HG03039 (cell line): ENCODE measurements at regions not wholly inside any gene's neighbourhood (a gene's known extent, or its start where the extent isn't known, plus 50 kb on each side); places are given as distances from the start of the nearest gene placed in this dataset.
"Not testable (repeated sequence)": the region's sequence is repeated elsewhere in the genome, so short reads cannot be mapped to it uniquely, and the experiment has no call there.

ENCODE experiments used
- ATAC-seq: cut with Tn5 transposase; IDR thresholded peaks from one replicate; pipeline ENCODE4 v1.9.1; 2021; ENCODE audit warnings: mild to moderate bottlenecking, moderate library complexity; ENCODE audit not compliant: unreplicated experiment

DNA sequence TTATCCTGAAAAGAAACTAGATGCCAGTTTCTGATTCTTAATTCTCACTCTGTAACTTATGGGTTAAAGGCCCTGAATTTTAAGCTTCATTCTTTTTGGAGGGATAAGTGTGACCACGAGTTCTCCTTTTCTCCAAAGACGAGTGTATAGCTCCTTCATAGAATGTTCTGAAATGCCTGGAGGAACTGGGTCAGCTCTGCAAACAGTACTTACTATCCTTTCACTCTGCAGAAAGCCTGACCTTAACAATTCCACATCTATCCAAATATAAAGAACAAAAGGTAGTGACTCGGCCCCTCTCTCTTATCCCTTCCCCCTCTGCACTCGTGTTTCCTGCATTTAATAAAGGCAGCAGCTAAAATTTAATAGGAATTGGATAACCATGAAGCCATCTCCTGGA, 150.5 kb downstream of the LYPLAL1 start:
- no peak for ATAC-seq

DNA sequence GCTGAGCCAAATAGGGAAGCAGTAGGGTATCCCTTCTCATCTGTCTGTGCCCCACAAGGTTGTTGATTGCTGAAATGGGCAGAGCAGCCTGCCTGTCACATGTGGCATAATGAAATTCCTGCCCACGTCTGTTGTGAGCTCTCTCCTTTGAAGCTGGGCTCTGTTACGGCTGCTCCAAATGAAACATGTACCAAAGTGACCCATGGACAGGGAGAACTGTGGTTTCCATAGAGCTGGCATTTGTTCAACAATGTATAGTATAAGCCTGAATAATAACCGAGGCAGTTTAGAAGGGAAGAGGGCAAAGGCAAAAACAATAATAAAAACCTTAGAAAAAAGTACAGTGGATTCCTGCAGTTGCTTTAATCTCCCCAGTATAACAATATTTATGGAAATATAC, 149.7 kb downstream of the LYPLAL1 start:
- ATAC-seq: no peak

DNA sequence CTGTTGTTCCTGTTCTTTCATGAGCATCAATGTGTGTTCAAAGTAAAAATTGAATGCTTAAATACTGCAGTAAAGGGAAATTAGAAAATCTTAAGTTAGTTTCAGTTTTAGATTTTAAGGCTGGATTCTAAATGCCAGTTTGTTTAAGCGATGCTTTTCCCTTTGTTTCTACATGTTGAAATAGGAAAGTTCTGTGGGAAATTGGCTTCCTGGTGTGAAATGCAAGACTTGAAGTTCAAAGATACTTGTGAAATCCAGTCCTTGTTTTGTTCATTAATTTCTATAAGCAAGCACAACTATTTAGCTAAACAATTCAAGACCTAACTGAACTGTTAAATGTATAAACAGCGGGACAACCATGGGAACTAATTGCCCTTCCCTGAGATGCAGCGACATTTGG, 149.1 kb downstream of the LYPLAL1 start:
- ATAC-seq: no peak

DNA sequence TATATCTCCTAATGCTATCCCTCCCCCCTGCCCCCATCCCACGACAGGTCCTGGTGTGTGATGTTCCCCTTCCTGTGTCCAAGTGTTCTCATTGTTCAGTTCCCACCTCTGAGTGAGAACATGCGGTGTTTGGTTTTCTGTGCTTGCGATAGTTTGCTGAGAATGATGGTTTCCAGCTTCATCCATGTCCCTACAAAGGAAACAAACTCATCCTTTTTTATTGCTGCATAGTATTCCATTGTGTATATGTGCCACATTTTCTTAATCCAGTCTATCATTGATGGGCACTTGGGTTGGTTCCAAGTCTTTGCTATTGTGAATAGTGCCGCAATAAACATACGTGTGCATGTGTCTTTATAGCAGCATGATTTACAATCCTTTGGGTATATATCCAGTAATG, 146.9 kb downstream of the LYPLAL1 start:
- not testable (repeated sequence) for ATAC-seq

DNA sequence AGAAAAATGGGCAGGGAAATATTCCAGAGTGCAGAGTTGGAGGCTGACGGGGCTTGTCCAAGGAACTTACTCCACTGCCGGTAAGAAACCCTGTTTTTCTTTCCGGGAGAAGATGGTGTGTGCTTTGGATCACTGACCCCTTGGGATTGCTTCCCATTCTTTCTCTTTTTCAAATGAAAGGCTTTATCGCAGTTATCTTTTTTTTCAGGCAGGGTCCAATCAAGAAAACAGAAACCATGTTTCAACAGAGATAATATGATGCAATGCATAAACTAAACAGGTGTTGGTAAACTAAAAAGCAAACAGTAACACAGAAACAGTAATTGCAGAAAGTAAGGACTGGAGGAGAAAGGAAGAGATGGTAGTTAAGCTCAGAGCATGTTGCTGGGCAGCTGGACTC, 145.1 kb downstream of the LYPLAL1 start:
- ATAC-seq: no peak

DNA sequence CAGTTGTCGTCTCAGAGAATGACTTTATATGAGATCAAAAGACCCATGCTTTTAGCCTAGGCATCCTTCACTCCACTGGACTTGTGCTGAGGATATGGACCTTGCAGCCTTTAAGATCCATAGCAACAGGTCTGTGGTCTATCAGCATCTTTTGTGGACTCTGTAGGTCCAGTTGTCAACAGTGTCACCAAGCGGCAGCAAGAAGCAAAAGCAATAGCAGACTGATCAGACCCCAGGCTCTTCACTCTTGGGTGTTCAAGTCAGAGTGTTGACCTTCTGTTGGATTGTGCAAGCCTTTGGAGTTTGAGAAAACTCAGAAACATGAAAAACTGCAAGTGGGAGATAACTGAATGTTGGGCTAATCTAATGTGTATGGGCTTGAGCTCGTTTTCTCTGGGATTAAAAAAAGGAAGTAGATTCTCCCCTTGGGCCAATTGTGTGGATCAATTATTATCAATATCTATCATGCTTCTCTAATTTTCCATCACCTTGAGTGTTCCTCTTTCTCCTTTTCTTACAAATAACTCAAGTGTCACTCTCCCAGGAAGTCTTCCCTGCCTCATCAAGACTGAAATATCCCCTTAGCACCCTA, 144.2 kb downstream of the LYPLAL1 start:
- no peak for ATAC-seq

DNA sequence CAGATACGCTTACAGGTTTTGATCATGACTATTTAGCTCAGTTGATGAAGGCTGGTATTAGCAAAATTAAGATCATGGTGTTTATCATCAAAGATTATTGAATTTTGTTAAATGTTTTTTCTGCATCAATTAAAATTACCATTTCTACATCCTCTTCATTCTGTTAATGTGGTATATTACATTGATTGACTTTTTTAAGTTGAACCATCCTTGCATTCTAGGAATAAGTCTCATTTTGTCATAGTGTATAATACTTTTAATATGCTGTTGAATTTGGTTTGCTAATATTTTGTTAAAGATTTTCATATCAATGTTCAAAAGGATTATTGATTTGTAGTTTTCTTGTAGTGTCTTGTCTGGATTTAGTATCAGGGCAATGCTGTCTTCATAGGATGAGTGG, 142.4 kb downstream of the LYPLAL1 start:
- no peak for ATAC-seq

DNA sequence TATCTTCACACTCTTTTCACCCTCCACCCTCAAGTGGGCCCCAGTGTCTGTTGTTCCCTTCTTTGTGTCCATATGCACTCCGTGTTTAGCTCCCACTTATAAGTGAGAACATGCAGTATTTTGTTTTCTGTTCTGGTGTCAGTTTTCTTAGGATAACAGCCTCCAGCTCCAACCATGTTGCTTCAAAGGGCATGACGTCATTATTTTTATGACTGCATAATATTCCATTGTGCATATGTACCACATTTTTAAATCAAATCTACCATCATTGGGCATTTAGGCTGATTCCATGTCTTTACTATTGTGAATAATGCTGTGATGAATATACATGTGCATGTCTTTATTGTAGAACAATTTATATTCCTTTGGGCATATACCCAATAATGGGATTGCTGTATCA, 140.3 kb downstream of the LYPLAL1 start:
- ATAC-seq: no peak

DNA sequence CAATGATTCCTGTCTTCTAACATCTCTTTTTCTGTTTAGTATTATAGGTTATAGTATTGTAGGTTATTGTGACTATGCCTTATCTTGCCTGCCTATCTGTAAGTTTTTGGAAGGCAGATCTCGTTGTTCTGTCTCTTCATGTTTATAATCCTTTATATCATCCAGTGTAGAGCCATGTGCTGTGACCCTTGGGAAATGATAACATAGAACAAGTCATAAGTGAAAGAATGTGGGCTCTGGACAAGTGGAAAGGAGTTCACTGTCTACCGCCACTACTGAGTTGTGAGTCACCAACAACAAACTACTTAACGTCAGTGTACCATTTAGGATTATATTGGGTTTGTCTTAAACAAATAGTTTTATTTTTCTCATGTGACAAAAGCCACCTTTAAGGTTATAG, 139.3 kb downstream of the LYPLAL1 start:
- ATAC-seq: no peak

DNA sequence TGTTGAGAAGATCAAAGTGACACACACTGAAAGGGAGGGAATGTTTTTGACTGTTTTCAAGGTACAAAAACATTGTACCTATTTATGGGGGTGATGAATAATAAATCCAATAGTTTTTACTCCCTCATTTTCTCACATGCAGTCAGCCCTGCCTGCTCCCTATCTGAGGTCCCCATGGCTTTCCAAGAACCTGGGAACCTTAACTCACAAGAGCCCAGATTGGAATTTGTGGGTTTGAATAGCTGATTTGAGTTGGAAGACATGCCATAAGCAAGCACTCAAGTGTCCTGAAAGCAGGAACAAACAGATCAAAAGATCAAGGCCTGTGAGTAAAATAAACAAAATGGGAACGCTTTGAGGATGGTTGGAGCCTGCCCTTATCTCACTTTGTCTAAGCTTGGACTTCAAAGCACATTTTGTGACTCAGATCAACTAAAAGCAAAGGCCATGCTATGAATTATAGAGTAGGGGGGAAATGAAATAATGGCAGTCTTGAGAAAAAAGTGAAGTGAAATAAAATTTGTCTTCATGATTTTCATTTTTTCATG, 136.6 kb downstream of the LYPLAL1 start:
- ATAC-seq: no peak

DNA sequence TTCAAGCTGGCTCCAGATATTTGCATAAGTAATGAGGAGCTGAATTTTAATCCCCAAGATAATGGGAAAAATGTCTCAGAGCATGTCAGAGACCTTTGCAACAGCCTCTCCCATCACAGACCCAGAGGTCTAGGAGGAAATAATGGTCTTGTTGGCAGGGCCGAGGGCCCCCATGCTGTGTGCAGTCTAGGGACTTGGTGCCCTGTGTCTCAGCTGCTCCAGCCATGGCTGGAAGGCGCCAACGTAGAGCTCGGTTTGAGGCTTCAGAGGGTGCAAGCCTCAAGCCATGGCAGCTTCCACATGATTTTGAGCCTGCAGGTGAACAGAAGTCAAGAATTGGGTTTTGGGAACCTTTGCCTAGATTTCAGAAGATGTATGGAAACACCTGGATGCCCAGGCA, 134.7 kb downstream of the LYPLAL1 start:
- no peak for ATAC-seq

DNA sequence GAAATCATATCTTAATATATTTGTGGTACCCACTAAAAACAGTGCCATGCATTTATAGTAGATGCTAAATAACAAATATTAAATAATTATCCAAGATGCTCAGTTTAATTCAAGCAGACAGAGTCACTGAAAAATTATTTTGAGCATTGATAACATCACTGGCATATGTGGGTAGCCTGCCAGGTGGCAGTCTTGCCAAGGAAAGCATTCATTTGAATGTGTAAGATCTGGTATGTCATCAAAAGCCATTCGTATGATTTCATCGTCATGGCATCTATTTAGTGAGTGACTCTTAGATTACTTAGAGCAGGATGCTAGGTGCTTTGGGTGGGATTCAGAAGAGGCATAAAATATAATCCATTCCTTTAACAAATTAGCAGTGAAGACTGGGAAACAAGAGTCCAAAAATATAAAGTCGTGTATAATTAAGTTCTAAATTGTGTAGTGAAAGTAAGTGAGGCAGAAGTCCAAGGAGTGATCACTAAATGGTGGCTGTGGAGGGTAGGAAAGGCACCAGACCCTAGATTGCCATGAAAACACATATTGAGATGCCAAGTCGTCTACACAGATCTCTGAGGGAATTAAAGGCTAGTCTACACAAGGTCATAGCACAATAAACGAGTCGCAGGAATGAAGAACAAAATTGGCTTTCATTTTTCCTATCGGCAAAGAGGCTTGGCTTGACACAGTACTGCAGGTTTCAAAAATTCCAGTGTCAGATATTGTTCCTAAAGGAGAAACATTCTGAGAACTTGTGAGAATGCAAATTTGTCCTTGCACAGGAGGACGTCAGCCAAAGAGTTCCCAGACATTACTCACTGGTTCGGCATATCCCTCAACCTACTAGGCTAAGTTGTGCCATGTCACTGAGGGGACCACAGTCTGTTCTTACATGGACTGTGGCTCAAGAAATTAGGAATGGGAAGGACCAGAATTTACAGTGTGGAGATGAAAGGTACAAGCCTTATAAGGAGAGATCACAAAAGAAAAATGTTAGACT, 130.8 kb downstream of the LYPLAL1 start:
- ATAC-seq: no peak

DNA sequence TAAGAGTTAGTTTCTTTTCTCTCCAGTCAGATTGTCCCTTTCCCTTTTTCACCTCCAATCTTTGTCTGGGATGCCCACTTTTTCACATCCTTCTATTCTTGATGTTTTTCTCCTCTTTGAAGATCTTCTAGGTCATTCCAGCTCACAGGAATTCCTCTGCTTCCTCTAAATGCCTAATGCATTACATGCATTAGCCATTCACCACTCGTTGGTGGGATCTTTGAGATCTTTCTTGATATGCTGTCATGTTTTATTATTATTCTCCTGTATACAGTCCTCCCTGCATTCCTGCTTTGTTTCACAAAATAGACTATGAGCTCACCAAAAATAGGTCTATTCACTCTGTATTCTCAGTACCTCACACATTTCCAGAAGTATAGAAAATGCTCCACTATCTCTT, 129.0 kb downstream of the LYPLAL1 start:
- no peak for ATAC-seq

DNA sequence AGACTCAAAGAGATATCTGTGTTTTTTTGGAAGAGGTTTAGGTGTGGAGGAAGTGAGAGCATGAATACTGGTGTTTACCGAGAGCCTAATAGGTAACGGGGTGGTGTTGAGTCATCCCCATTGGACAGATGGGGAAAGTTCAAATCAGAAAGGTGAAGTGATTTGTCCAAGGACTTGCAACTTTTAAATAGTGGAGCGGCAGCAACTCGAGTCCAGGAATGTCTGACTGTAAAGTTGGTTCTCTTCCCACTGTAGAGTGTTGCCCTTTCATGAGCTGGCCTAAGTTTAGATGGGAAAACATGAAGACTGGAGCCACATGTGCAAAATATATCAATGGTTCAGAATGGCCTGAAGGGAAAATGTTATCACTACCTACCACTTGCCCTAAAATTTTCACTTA, 125.7 kb downstream of the LYPLAL1 start:
- ATAC-seq: no peak

DNA sequence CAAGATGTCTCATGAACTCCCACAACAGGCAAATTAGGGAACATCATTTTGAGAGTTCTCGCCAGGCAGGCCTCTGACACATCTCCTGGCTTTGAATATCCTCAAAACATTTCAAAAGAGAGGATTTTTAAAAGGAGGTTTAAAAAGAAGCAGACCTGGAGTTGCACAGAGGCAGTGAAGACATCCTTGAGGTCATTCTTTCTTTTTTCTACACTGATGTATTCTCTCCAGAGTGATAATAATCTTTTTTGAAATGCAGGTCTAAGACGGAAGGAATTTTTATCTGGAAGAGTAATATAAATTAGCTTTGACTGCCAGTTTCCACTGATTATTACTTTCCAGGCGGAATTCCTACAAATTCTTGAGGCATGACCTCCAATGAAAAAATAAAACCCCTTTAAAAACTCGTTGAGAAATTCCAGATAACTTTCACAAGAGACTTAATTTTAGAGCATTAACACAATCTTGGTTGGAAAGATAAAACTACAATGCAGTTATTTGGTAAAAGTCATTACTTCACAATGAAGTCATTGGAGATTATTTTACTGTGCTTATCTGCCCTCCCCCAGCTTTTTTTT, 125.0 kb downstream of the LYPLAL1 start:
- no peak for ATAC-seq

DNA sequence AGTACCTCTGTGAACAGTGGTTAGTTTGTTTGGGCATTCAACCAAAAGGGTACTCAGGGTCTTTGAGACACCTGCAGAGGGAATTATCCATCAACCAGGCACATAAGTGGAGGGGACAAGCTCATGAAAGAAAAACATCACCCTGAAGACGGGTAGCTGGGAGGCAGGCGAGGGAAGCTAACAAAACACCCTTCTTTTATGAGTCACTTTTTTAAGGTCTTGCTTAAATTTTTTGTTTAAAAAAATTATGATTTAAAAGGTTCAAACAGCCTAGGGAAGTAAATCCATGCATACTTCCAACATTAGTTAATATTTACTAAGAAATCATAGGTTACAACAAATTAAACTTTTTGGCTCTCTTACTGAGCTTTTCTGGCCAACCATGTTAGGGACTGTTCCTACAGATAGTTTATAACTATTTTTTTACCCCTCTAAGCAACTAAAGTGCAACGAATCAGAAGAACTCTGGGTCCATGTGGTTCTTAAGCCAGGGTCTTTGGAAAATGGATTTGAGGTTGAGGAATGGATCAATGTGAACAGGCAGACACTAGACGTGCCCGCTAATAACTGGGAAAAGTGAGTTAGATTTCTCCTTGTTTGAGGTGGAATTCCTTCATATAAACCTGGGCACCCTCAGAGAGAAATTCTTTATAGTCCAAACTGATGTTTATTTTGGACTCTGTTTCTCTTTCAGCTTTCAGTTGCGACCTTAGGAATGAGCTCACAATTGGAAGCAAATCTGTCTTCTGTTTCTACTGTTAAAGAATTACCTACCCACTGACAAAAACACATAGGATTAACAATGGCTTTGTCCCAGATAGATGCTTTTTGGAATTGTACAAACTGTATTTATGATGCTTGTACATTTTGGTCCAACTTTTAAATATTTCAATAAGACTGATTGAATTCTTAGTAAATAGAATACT, 123.0 kb downstream of the LYPLAL1 start:
- no peak for ATAC-seq

DNA sequence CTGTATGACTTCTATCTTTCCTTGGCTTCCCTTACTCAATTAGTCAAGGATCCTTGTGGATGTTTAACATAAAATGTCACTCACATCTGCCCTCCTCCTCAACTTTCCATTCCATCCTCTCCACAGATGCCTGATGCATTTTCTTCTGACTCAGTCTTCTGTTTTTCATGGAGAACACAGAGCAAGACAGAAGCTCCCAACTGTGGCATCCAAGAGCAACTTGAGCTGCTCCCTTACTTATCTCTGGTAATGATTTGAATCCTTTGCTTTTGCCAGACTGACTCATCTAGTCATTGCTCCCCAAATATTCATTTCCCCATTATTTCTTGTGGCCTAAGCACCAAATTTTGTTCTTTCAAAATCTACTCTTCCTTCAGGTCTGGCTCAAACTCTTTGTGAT, 120.6 kb downstream of the LYPLAL1 start:
- no peak for ATAC-seq

DNA sequence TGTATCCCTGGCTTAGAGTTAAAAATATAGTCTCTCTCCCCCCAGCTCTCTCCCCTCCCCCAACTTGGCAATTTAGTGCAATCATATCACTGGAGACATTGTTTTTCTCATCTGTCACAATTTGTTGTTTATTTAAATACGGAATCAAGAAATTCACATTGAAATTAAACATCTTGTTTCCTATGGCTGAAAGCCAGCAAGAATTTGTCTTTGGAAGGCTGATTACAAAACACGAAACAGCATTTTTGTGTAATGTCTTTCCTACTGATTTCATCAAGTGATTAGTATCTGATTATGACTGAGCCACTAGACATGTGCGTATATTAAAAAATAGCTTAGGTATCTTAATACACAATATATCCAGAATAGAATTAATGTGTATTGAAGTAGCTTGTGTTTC, 119.7 kb downstream of the LYPLAL1 start:
- ATAC-seq: no peak

DNA sequence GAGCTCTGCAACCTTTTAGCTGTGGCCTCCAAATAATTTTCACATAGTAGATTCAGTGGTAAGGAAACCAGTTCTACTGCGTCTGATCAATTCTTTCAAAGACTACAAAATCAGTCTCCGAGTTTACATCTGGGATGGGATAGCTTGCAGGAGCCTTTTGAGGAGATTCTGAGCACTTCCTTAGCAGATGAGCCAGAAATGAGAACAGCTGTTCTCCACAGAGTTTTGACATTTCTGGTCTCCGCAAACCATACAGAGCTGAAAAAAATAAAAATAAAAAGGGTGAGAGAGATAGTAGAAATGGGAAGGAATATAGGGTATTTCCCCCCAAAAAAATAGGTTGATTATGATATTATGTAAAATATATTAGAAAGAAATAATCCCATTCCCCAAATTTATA, 119.3 kb downstream of the LYPLAL1 start:
- no peak for ATAC-seq

DNA sequence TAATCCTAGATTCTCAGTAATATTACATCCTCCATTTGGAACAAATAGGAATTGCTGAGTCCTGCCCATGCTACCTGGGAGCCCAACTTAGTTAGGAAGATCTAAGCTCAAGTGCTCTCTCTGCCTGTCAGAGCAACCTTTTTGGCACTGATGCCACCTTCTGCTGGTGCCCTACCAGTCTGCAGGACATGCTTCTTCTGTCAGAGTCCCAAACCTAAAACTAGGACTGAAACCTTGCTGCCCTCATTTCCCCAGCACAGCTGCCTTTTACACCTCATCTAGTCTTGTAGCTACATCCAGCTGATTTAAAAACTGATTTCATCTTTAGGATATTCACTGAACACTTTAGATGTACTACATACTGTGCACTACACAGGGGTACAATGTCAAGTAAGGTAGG, 118.7 kb downstream of the LYPLAL1 start:
- ATAC-seq: no peak

DNA sequence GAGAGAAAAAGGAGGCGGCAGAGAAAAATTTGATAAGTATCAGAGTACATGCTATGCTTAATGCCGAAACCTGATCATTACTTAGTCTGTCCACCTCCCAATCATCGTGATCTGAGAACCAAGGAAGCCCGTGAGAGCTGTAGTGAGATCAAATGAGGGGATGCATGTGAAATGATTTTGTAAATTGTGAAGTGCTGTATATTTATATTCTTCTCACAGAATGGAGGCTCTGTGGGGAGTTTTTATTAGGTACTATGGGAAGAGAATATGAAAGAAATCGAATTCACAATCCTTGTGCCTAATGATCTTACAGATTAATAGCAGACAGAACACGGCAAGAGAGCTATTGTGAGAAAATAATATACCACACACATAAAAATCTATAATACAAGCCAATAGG, 115.5 kb downstream of the LYPLAL1 start:
- ATAC-seq: no peak
